Upper lobe of left lung (tissue), 6 donors: ENCODE measurements at regions not wholly inside any gene's neighbourhood (a gene's known extent, or its start where the extent isn't known, plus 50 kb on each side); places are given as distances from the start of the nearest gene placed in this dataset.

Source experiments
- ATAC-seq, 2 donors: fragments of 200-7000 bp; cut with Tn5 transposase; one replicate each; pipeline ENCODE4 v1.9.1; 2022; ENCODE audit warnings: mild to moderate bottlenecking in 2 of 2, moderate library complexity in 2 of 2; ENCODE audit not compliant: low FRiP score in 2 of 2
- DNase-seq, 2 donors: peaks; one replicate each; pipeline ENCODE4 v3.0.0-alpha.2; 2019 to 2020
- H3K27ac ChIP-seq, 4 donors: fragments of 200-600 bp; sonication (generic); one replicate each; pipeline ENCODE4 v1.5.1; 2016 to 2019
- H3K27me3 ChIP-seq, 4 donors: fragments of 200-600 bp; sonication (generic); one replicate each; pipeline ENCODE4 v1.5.1; 2017 to 2019
- H3K36me3 ChIP-seq, 4 donors: fragments of 200-600 bp; sonication (generic); one replicate each; pipeline ENCODE4 v1.5.1; 2016 to 2019
- H3K4me1 ChIP-seq, 4 donors: fragments of 200-600 bp; sonication (generic); one replicate each; pipeline ENCODE4 v1.5.1; 2018 to 2019
- H3K4me3 ChIP-seq, 4 donors: fragments of 200-600 bp; sonication (generic); one replicate each; pipeline ENCODE4 v1.5.1; 2017 to 2019; ENCODE audit warnings: mild to moderate bottlenecking in 2 of 4, moderate library complexity in 1 of 4
- H3K9me3 ChIP-seq, 4 donors: fragments of 200-600 bp; sonication (generic); one replicate each; pipeline ENCODE4 v1.5.1; 2018 to 2019
- CTCF ChIP-seq, 6 experiments: fragments of 450-650 bp in 4 of 6; fragments of 200-600 bp in 2 of 6; sonication (generic) in 2 of 6; IDR thresholded peaks; one replicate each; pipeline ENCODE4 v1.5.1; 2016 to 2019; ENCODE audit warnings: antibody characterized with exemption in 6 of 6
- EP300 ChIP-seq, 4 donors: sonication (generic); formaldehyde crosslinking; IDR thresholded peaks; one replicate each; pipeline ENCODE4 v1.5.1; 2017; ENCODE audit warnings: antibody characterized with exemption in 4 of 4, control low read depth in 2 of 4
- POLR2A ChIP-seq, 4 donors: fragments of 450-650 bp; IDR thresholded peaks; one replicate each; pipeline ENCODE4 v1.5.1; 2016 to 2017; ENCODE audit warnings: antibody characterized with exemption in 4 of 4, mild to moderate bottlenecking in 2 of 4
- POLR2AphosphoS5 ChIP-seq, 2 donors: sonication (generic); formaldehyde crosslinking; IDR thresholded peaks; one replicate each; pipeline ENCODE4 v1.5.1; 2017; ENCODE audit warnings: antibody characterized with exemption in 2 of 2
- WGBS, 2 donors: methylation state at CpG; one replicate each; pipeline ENCODE4 v1.1.5; 2017 to 2018; 5-methylcytosine and 5-hydroxymethylcytosine counted together
- donor health status: DM: no; HTN: no; CAD: no; lungs with moderate emphysema.
- donor health status: DM: no; HTN: yes; CAD: no; lungs with severe emphysema.

DNA sequence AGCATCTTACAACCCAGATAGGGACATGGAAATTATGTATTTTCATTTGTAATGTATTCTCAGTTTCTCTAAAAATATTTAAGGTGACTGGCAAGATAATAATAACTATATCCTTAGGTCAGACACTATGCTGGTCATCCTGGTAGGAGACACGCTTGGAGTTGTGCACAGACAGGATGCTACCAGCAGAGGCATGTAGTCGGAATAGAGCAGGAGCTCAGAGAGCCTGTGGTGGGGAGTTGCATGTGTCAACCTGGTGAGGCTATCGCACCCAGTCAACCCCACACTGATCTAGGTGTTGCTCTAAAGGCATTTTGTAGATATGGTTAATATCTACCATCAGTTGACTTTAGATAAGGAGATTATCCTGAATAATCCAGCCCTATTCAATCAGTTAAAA is 318.5 kb downstream of the MIAT start:
- ATAC-seq, result no peak
- Histone ChIP-seq H3K9me3 (no peaks in the 10 kb centered on the region), H3K4me1 (no peaks in the 10 kb centered on the region), H3K27me3 (no peaks in the 10 kb centered on the region), H3K36me3 (no peaks in the 10 kb centered on the region), H3K27ac (no peak overlapping the region), H3K4me3 (no peak overlapping the region)
- 78 to 91% methylated on average over 3 of the region's 3 CpGs for WGBS, 2 donors
- DNase-seq, result no peak
- no peak for TF ChIP-seq POLR2A (IDR thresholded peaks at IDR 0.05)

DNA sequence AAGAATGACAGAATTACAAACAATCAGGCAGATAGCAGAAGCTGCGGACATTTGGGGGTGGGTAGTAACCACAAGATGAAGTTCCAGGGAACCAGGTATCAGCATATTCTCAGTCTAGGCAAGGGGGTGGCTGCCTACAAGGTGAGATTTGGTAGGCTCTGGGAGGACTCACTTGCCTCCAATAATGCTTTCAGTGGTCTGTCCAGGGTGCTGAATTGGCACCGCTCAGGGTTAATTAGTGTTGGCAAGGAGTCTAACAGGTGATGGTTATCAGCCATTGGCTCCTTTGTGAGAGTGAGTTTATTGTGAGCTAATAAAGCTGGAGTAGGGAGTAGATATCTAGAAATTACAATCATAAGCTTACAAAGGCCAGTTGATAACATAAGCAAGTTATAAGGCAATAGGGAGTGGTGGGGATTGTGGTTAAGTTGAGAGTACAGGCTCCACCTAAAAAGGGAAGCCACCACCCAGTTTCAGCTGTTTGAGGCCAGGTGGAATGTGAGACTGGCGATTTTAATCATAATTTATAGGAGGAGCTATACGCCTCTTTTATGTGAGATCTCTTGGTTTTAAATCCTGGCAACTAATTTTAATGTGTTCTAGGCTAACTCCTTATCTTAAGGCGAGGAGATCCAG is 320.5 kb downstream of the MIAT start:
- TF ChIP-seq CTCF (IDR thresholded peaks at IDR 0.05) (no peak), POLR2A (IDR thresholded peaks at IDR 0.05) (no peak), EP300 (IDR thresholded peaks at IDR 0.05) (no peak), POLR2AphosphoS5 (IDR thresholded peaks at IDR 0.05) (no peak)
- 75 to 77% methylated on average over 5 of the region's 5 CpGs for WGBS, 2 donors
- DNase-seq (no peak), ATAC-seq (no peak)
- H3K4me1 ChIP-seq, result no peaks in the 10 kb centered on the region
- no peak overlapping the region for H3K4me3 ChIP-seq
- H3K27me3 ChIP-seq, result no peaks in the 10 kb centered on the region
- no peak overlapping the region for H3K27ac ChIP-seq
- no peaks in the 10 kb centered on the region for H3K9me3 ChIP-seq
- no peaks in the 10 kb centered on the region for H3K36me3 ChIP-seq

GRCh38 chr22:26979294-26979693 is 321.9 kb downstream of the MIAT start:
- no peak for ATAC-seq
- WGBS, 2 donors, result 45 to 47% methylated on average over 6 of the region's 6 CpGs
- no peak overlapping the region for H3K4me3 ChIP-seq

DNA sequence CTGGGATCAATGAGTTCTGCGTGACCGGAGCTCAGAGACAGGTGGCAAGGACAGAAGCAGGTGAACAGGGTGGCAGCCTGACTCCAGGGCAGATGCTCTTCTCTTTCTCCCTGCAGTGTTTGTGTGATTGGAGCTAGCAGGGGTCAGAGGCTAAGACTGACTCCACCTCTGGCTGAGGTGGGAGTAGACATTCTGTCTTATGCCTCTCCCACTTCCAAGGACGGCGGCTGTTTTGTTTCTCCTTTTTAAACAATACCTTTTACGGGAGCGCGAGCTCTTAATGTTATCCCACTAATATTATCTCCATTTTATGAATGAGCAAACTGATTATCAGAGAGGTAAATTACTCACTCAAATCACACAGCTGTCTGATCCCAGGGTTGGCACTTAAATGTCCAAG is 323.7 kb downstream of the MIAT start:
- peaks cover 0 to 3% (median 2%) of the 10 kb centered on the region in 4 donors for H3K4me1 ChIP-seq
- no peak for ATAC-seq
- no peak overlapping the region for H3K4me3 ChIP-seq
- 70 to 71% methylated on average over 7 of the region's 7 CpGs for WGBS, 2 donors
- H3K36me3 ChIP-seq, result no peaks in the 10 kb centered on the region
- no peaks in the 10 kb centered on the region for H3K9me3 ChIP-seq
- no peak for DNase-seq
- H3K27me3 ChIP-seq, result no peaks in the 10 kb centered on the region
- no peak overlapping the region for H3K27ac ChIP-seq
- TF ChIP-seq POLR2A (IDR thresholded peaks at IDR 0.05) (no peak), CTCF (IDR thresholded peaks at IDR 0.05) (no peak), EP300 (IDR thresholded peaks at IDR 0.05) (no peak), POLR2AphosphoS5 (IDR thresholded peaks at IDR 0.05) (no peak)

More at GRCh38 chr22:26979294-26979693, 321.9 kb downstream of the MIAT start:
- no peak for TF ChIP-seq CTCF (IDR thresholded peaks at IDR 0.05)
- TF ChIP-seq POLR2AphosphoS5 (IDR thresholded peaks at IDR 0.05), result no peak
- no peak for TF ChIP-seq POLR2A (IDR thresholded peaks at IDR 0.05)
- no peak for TF ChIP-seq EP300 (IDR thresholded peaks at IDR 0.05)
- no peaks in the 10 kb centered on the region for H3K36me3 ChIP-seq
- H3K9me3 ChIP-seq, result no peaks in the 10 kb centered on the region
- no peaks in the 10 kb centered on the region for H3K4me1 ChIP-seq
- no peak for DNase-seq
- H3K27ac ChIP-seq, result no peak overlapping the region
- no peaks in the 10 kb centered on the region for H3K27me3 ChIP-seq

DNA sequence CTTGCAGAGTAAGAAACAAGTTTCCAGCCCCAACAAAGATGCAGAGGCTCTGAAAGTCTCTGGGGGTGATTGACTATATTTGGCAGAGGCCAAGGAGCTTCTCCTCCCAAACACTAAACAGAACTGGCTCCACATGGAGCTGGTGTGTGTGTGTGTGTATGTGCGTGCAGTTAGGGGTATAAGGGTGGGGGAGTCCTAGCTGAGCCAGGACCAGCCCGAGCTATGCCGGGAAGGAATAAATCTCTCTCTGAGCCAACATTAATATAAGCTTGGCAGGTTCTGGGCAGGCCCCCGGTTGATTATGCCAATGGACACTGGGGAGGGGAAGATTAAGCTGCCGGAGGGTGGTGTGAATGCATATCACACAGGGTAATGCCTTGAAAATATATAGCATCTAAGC is 324.2 kb downstream of the MIAT start:
- ATAC-seq (no peak), DNase-seq (no peak)
- Histone ChIP-seq H3K4me3 (no peak overlapping the region), H3K4me1 (peaks cover 0 to 6% (median 5%) of the 10 kb centered on the region in 4 donors), H3K36me3 (no peaks in the 10 kb centered on the region), H3K9me3 (no peaks in the 10 kb centered on the region), H3K27ac (no peak overlapping the region), H3K27me3 (no peaks in the 10 kb centered on the region)
- WGBS, 2 donors, result 40 to 61% methylated on average over 5 of the region's 5 CpGs
- TF ChIP-seq POLR2A (IDR thresholded peaks at IDR 0.05) (no peak), CTCF (IDR thresholded peaks at IDR 0.05) (no peak), EP300 (IDR thresholded peaks at IDR 0.05) (no peak), POLR2AphosphoS5 (IDR thresholded peaks at IDR 0.05) (no peak)
